H9 (cell line): ENCODE measurements at regions not wholly inside any gene's neighbourhood (a gene's known extent, or its start where the extent isn't known, plus 50 kb on each side); places are given as distances from the start of the nearest gene placed in this dataset.

Experiments
- DNase-seq: peaks from one replicate; pipeline ENCODE4 v3.0.0-alpha.2; 2017
- H2AFZ ChIP-seq: one replicate; pipeline ENCODE4 v1.6.1; 2013; ENCODE audit warnings: mild to moderate bottlenecking, low read length, control low read depth, moderate library complexity
- H2AK5ac ChIP-seq: 2 replicates; pipeline ENCODE4 v1.6.1; 2013; ENCODE audit warnings: low read length, control low read depth, mixed read lengths; ENCODE audit not compliant: insufficient read length
- H2BK120ac ChIP-seq: one replicate; pipeline ENCODE4 v1.6.1; 2013; ENCODE audit warnings: low read depth, mild to moderate bottlenecking, low read length, control low read depth, inconsistent platforms; ENCODE audit not compliant: poor library complexity, severe bottlenecking
- H2BK12ac ChIP-seq: 2 replicates; pipeline ENCODE4 v1.6.1; 2013; ENCODE audit warnings: low read length, control low read depth, mixed read lengths, low read depth; ENCODE audit not compliant: insufficient read length
- H2BK15ac ChIP-seq: 2 replicates; pipeline ENCODE4 v1.6.1; 2013; ENCODE audit warnings: low read depth, low read length, control low read depth
- H2BK20ac ChIP-seq: one replicate; pipeline ENCODE4 v1.6.1; 2013; ENCODE audit warnings: low read depth, mild to moderate bottlenecking, low read length, control low read depth, inconsistent platforms; ENCODE audit not compliant: poor library complexity, severe bottlenecking
- H2BK5ac ChIP-seq: 2 replicates; pipeline ENCODE4 v1.6.1; 2013; ENCODE audit warnings: low read length, control low read depth, mixed read lengths; ENCODE audit not compliant: insufficient read length
- H3K14ac ChIP-seq: 2 replicates; pipeline ENCODE4 v1.6.1; 2013; ENCODE audit warnings: low read length, control low read depth; ENCODE audit not compliant: insufficient read depth
- H3K18ac ChIP-seq: 2 replicates; pipeline ENCODE4 v1.6.1; 2013; ENCODE audit warnings: low read depth, mild to moderate bottlenecking, mixed read lengths, low read length, control low read depth; ENCODE audit not compliant: insufficient read length
- H3K23ac ChIP-seq: 2 replicates; pipeline ENCODE4 v1.6.1; 2013; ENCODE audit warnings: low read length, control low read depth, mixed read lengths, low read depth; ENCODE audit not compliant: insufficient read length
- H3K23me2 ChIP-seq: 2 replicates; pipeline ENCODE4 v1.6.1; 2013; ENCODE audit warnings: low read depth, mild to moderate bottlenecking, mixed read lengths, low read length, control low read depth; ENCODE audit not compliant: insufficient read length, poor library complexity, severe bottlenecking
- H3K27ac ChIP-seq: 2 replicates; pipeline ENCODE4 v1.5.1; 2013; ENCODE audit warnings: low read length, control low read depth, mixed read lengths, low read depth; ENCODE audit not compliant: insufficient read length
- H3K27me3 ChIP-seq: 2 replicates; pipeline ENCODE4 v1.6.1; 2013; ENCODE audit warnings: low read length, control low read depth, inconsistent platforms; ENCODE audit not compliant: insufficient read depth
- H3K4ac ChIP-seq: 2 replicates; pipeline ENCODE4 v1.6.1; 2013; ENCODE audit warnings: low read depth, mild to moderate bottlenecking, control low read depth, inconsistent platforms, low read length, moderate library complexity
- H3K4me1 ChIP-seq: 2 replicates; pipeline ENCODE4 v1.6.1; 2013; ENCODE audit warnings: low read length, control low read depth, inconsistent platforms; ENCODE audit not compliant: insufficient read depth
- H3K4me2 ChIP-seq: 2 replicates; pipeline ENCODE4 v1.6.1; 2013; ENCODE audit warnings: low read length, control low read depth, mixed read lengths; ENCODE audit not compliant: insufficient read length, insufficient read depth
- H3K56ac ChIP-seq: 2 replicates; pipeline ENCODE4 v1.6.1; 2013; ENCODE audit warnings: low read depth, mild to moderate bottlenecking, mixed read lengths, low read length, control low read depth; ENCODE audit not compliant: insufficient read length
- H3K79me1 ChIP-seq: 2 replicates; pipeline ENCODE4 v1.6.1; 2013; ENCODE audit warnings: low read depth, mild to moderate bottlenecking, moderate library complexity, low read length, control low read depth, inconsistent platforms; ENCODE audit not compliant: insufficient read depth, poor library complexity, severe bottlenecking
- H3K79me2 ChIP-seq: 2 replicates; pipeline ENCODE4 v1.6.1; 2013; ENCODE audit warnings: low read length, control low read depth, inconsistent platforms; ENCODE audit not compliant: insufficient read depth
- H3K9ac ChIP-seq: 2 replicates; pipeline ENCODE4 v1.6.1; 2013; ENCODE audit warnings: low read length, control low read depth, mixed read lengths; ENCODE audit not compliant: insufficient read length; ENCODE audit errors: extremely low read depth
- H3K9me3 ChIP-seq: one replicate; pipeline ENCODE4 v1.6.1; 2013; ENCODE audit warnings: low read depth, low read length, inconsistent platforms; ENCODE audit not compliant: control insufficient read depth
- H3T11ph ChIP-seq: one replicate; pipeline ENCODE4 v1.6.1; 2013; ENCODE audit warnings: mild to moderate bottlenecking, low read length, control low read depth, inconsistent platforms
- H4K20me1 ChIP-seq: one replicate; pipeline ENCODE4 v1.6.1; 2013; ENCODE audit not compliant: control insufficient read depth, insufficient read length, insufficient read depth
- H4K5ac ChIP-seq: 2 replicates; pipeline ENCODE4 v1.6.1; 2013; ENCODE audit warnings: low read depth, mild to moderate bottlenecking, mixed read lengths, low read length, control low read depth; ENCODE audit not compliant: insufficient read length
- H4K8ac ChIP-seq: replicated peaks from 2 replicates; pipeline ENCODE4 v1.6.1; 2013; ENCODE audit warnings: low read length, control low read depth, mixed read lengths, low read depth; ENCODE audit not compliant: insufficient read length
- H4K91ac ChIP-seq: 2 replicates; pipeline ENCODE4 v1.6.1; 2013; ENCODE audit warnings: low read depth, mild to moderate bottlenecking, moderate library complexity, mixed read lengths, low read length, control low read depth; ENCODE audit not compliant: insufficient read length
- H3K27ac Mint-ChIP-seq, 3 experiments: 2 replicates in 2 of 3; 3 replicates in 1 of 3; pipeline ENCODE4 v1.8.0; 2020 to 2021; ENCODE audit warnings: mixed read lengths in 3 of 3, mild to moderate bottlenecking in 1 of 3, moderate library complexity in 1 of 3
- H3K27me3 Mint-ChIP-seq: 2 replicates; pipeline ENCODE4 v1.8.0; 2021; ENCODE audit warnings: low read depth, mild to moderate bottlenecking, moderate library complexity, mixed read lengths
- H3K36me3 Mint-ChIP-seq, 3 experiments: 2 replicates in 2 of 3; 3 replicates in 1 of 3; pipeline ENCODE4 v1.8.0; 2020 to 2021; ENCODE audit warnings: low read depth in 3 of 3, mixed read lengths in 3 of 3; ENCODE audit not compliant: insufficient read depth in 1 of 3
- H3K4me1 Mint-ChIP-seq, 2 experiments: 2 replicates each; pipeline ENCODE4 v1.8.0; 2020; ENCODE audit warnings: mixed read lengths in 2 of 2
- H3K4me3 Mint-ChIP-seq, 2 experiments: 2 replicates in 1 of 2; 3 replicates in 1 of 2; pipeline ENCODE4 v1.8.0; 2020 to 2021; ENCODE audit warnings: mild to moderate bottlenecking in 2 of 2, mixed read lengths in 2 of 2, moderate library complexity in 1 of 2
- H3K9me3 Mint-ChIP-seq, 2 experiments: 2 replicates in 1 of 2; 3 replicates in 1 of 2; pipeline ENCODE4 v1.8.0; 2020; ENCODE audit warnings: mild to moderate bottlenecking in 2 of 2, mixed read lengths in 2 of 2, moderate library complexity in 1 of 2
- CTCF ChIP-seq: fragments of 200-600 bp; sonication (generic); conservative IDR thresholded peaks from 3 replicates; pipeline ENCODE4 v1.8.0; 2021; ENCODE audit warnings: antibody characterized with exemption, mild to moderate bottlenecking
- whole genome bisulfite sequencing: extraction: QIAGEN DNeasy Blood & Tissue Kit; methylation state at CpG from one replicate; pipeline ENCODE4 v1.1.7; 2013; ENCODE audit warnings: missing lambda C conversion rate, low lambda C conversion rate, mixed read lengths; ENCODE audit not compliant: insufficient read length; ENCODE audit errors: extremely low coverage; 5-methylcytosine and 5-hydroxymethylcytosine counted together

- Histone ChIP-seq H4K91ac (no peak overlapping the region), H2BK5ac (no peak overlapping the region), H2BK120ac (no peak overlapping the region), H3K4ac (no peak overlapping the region), H3K9me3 (no peaks in the 10 kb centered on the region), H3K27ac (no peak overlapping the region), H4K5ac (no peak overlapping the region), H2AFZ (no peak overlapping the region), H2BK15ac (no peak overlapping the region), H2BK12ac (no peak overlapping the region), H3K4me2 (no peak overlapping the region), H3K4me1 (no peaks in the 10 kb centered on the region), H3T11ph (no peak overlapping the region), H3K9ac (no peak overlapping the region), H3K79me2 (no peaks in the 10 kb centered on the region), H2BK20ac (no peak overlapping the region), H2AK5ac (no peak overlapping the region), H3K23me2 (no peaks in the 10 kb centered on the region), H3K14ac (no peak overlapping the region), H4K8ac (no peak overlapping the region), H3K56ac (no peak overlapping the region), H3K79me1 (no peaks in the 10 kb centered on the region), H4K20me1 (no peaks in the 10 kb centered on the region), H3K18ac (no peak overlapping the region), H3K27me3 (no peaks in the 10 kb centered on the region), H3K23ac (no peak overlapping the region)
- Mint-ChIP-seq H3K36me3 (peaks cover 6 to 13% (median 11%) of the 10 kb centered on the region in 3 experiments), H3K27ac (no peak overlapping the region; a peak in 1 of 7 replicates), H3K4me3 (no peak overlapping the region), H3K27me3 (peaks cover 1% of the 10 kb centered on the region; the same call in 1 of the 2 replicates), H3K9me3 (peaks cover 19 to 26% of the 10 kb centered on the region in 2 experiments), H3K4me1 (peaks cover 7 to 9% of the 10 kb centered on the region in 2 experiments)
- TF ChIP-seq CTCF: no peak
- no peak for DNase-seq
- no CpG with 5 or more reads among the region's 5 CpGs for WGBS
Observed at GRCh38 chr2:42893047-42893758, 100.8 kb upstream of the HAAO start.
